H9 (cell line): ENCODE measurements at regions not wholly inside any gene's neighbourhood (a gene's known extent, or its start where the extent isn't known, plus 50 kb on each side); places are given as distances from the start of the nearest gene placed in this dataset.

ENCODE experiments used
- DNase-seq: peaks from one replicate; pipeline ENCODE4 v3.0.0-alpha.2; 2017
- H2AFZ ChIP-seq: one replicate; pipeline ENCODE4 v1.6.1; 2013; ENCODE audit warnings: mild to moderate bottlenecking, low read length, control low read depth, moderate library complexity
- H2AK5ac ChIP-seq: 2 replicates; pipeline ENCODE4 v1.6.1; 2013; ENCODE audit warnings: low read length, control low read depth, mixed read lengths; ENCODE audit not compliant: insufficient read length
- H2BK120ac ChIP-seq: one replicate; pipeline ENCODE4 v1.6.1; 2013; ENCODE audit warnings: low read depth, mild to moderate bottlenecking, low read length, control low read depth, inconsistent platforms; ENCODE audit not compliant: poor library complexity, severe bottlenecking
- H2BK12ac ChIP-seq: 2 replicates; pipeline ENCODE4 v1.6.1; 2013; ENCODE audit warnings: low read length, control low read depth, mixed read lengths, low read depth; ENCODE audit not compliant: insufficient read length
- H2BK15ac ChIP-seq: 2 replicates; pipeline ENCODE4 v1.6.1; 2013; ENCODE audit warnings: low read depth, low read length, control low read depth
- H2BK20ac ChIP-seq: one replicate; pipeline ENCODE4 v1.6.1; 2013; ENCODE audit warnings: low read depth, mild to moderate bottlenecking, low read length, control low read depth, inconsistent platforms; ENCODE audit not compliant: poor library complexity, severe bottlenecking
- H2BK5ac ChIP-seq: 2 replicates; pipeline ENCODE4 v1.6.1; 2013; ENCODE audit warnings: low read length, control low read depth, mixed read lengths; ENCODE audit not compliant: insufficient read length
- H3K14ac ChIP-seq: 2 replicates; pipeline ENCODE4 v1.6.1; 2013; ENCODE audit warnings: low read length, control low read depth; ENCODE audit not compliant: insufficient read depth
- H3K18ac ChIP-seq: 2 replicates; pipeline ENCODE4 v1.6.1; 2013; ENCODE audit warnings: low read depth, mild to moderate bottlenecking, mixed read lengths, low read length, control low read depth; ENCODE audit not compliant: insufficient read length
- H3K23ac ChIP-seq: 2 replicates; pipeline ENCODE4 v1.6.1; 2013; ENCODE audit warnings: low read length, control low read depth, mixed read lengths, low read depth; ENCODE audit not compliant: insufficient read length
- H3K23me2 ChIP-seq: 2 replicates; pipeline ENCODE4 v1.6.1; 2013; ENCODE audit warnings: low read depth, mild to moderate bottlenecking, mixed read lengths, low read length, control low read depth; ENCODE audit not compliant: insufficient read length, poor library complexity, severe bottlenecking
- H3K27ac ChIP-seq: 2 replicates; pipeline ENCODE4 v1.5.1; 2013; ENCODE audit warnings: low read length, control low read depth, mixed read lengths, low read depth; ENCODE audit not compliant: insufficient read length
- H3K27me3 ChIP-seq: 2 replicates; pipeline ENCODE4 v1.6.1; 2013; ENCODE audit warnings: low read length, control low read depth, inconsistent platforms; ENCODE audit not compliant: insufficient read depth
- H3K4ac ChIP-seq: 2 replicates; pipeline ENCODE4 v1.6.1; 2013; ENCODE audit warnings: low read depth, mild to moderate bottlenecking, control low read depth, inconsistent platforms, low read length, moderate library complexity
- H3K4me1 ChIP-seq: 2 replicates; pipeline ENCODE4 v1.6.1; 2013; ENCODE audit warnings: low read length, control low read depth, inconsistent platforms; ENCODE audit not compliant: insufficient read depth
- H3K4me2 ChIP-seq: 2 replicates; pipeline ENCODE4 v1.6.1; 2013; ENCODE audit warnings: low read length, control low read depth, mixed read lengths; ENCODE audit not compliant: insufficient read length, insufficient read depth
- H3K56ac ChIP-seq: 2 replicates; pipeline ENCODE4 v1.6.1; 2013; ENCODE audit warnings: low read depth, mild to moderate bottlenecking, mixed read lengths, low read length, control low read depth; ENCODE audit not compliant: insufficient read length
- H3K79me1 ChIP-seq: 2 replicates; pipeline ENCODE4 v1.6.1; 2013; ENCODE audit warnings: low read depth, mild to moderate bottlenecking, moderate library complexity, low read length, control low read depth, inconsistent platforms; ENCODE audit not compliant: insufficient read depth, poor library complexity, severe bottlenecking
- H3K79me2 ChIP-seq: 2 replicates; pipeline ENCODE4 v1.6.1; 2013; ENCODE audit warnings: low read length, control low read depth, inconsistent platforms; ENCODE audit not compliant: insufficient read depth
- H3K9ac ChIP-seq: 2 replicates; pipeline ENCODE4 v1.6.1; 2013; ENCODE audit warnings: low read length, control low read depth, mixed read lengths; ENCODE audit not compliant: insufficient read length; ENCODE audit errors: extremely low read depth
- H3K9me3 ChIP-seq: one replicate; pipeline ENCODE4 v1.6.1; 2013; ENCODE audit warnings: low read depth, low read length, inconsistent platforms; ENCODE audit not compliant: control insufficient read depth
- H3T11ph ChIP-seq: one replicate; pipeline ENCODE4 v1.6.1; 2013; ENCODE audit warnings: mild to moderate bottlenecking, low read length, control low read depth, inconsistent platforms
- H4K20me1 ChIP-seq: one replicate; pipeline ENCODE4 v1.6.1; 2013; ENCODE audit not compliant: control insufficient read depth, insufficient read length, insufficient read depth
- H4K5ac ChIP-seq: 2 replicates; pipeline ENCODE4 v1.6.1; 2013; ENCODE audit warnings: low read depth, mild to moderate bottlenecking, mixed read lengths, low read length, control low read depth; ENCODE audit not compliant: insufficient read length
- H4K8ac ChIP-seq: replicated peaks from 2 replicates; pipeline ENCODE4 v1.6.1; 2013; ENCODE audit warnings: low read length, control low read depth, mixed read lengths, low read depth; ENCODE audit not compliant: insufficient read length
- H4K91ac ChIP-seq: 2 replicates; pipeline ENCODE4 v1.6.1; 2013; ENCODE audit warnings: low read depth, mild to moderate bottlenecking, moderate library complexity, mixed read lengths, low read length, control low read depth; ENCODE audit not compliant: insufficient read length
- H3K27ac Mint-ChIP-seq, 3 experiments: 2 replicates in 2 of 3; 3 replicates in 1 of 3; pipeline ENCODE4 v1.8.0; 2020 to 2021; ENCODE audit warnings: mixed read lengths in 3 of 3, mild to moderate bottlenecking in 1 of 3, moderate library complexity in 1 of 3
- H3K27me3 Mint-ChIP-seq: 2 replicates; pipeline ENCODE4 v1.8.0; 2021; ENCODE audit warnings: low read depth, mild to moderate bottlenecking, moderate library complexity, mixed read lengths
- H3K36me3 Mint-ChIP-seq, 3 experiments: 2 replicates in 2 of 3; 3 replicates in 1 of 3; pipeline ENCODE4 v1.8.0; 2020 to 2021; ENCODE audit warnings: low read depth in 3 of 3, mixed read lengths in 3 of 3; ENCODE audit not compliant: insufficient read depth in 1 of 3
- H3K4me1 Mint-ChIP-seq, 2 experiments: 2 replicates each; pipeline ENCODE4 v1.8.0; 2020; ENCODE audit warnings: mixed read lengths in 2 of 2
- H3K4me3 Mint-ChIP-seq, 2 experiments: 2 replicates in 1 of 2; 3 replicates in 1 of 2; pipeline ENCODE4 v1.8.0; 2020 to 2021; ENCODE audit warnings: mild to moderate bottlenecking in 2 of 2, mixed read lengths in 2 of 2, moderate library complexity in 1 of 2
- H3K9me3 Mint-ChIP-seq, 2 experiments: 2 replicates in 1 of 2; 3 replicates in 1 of 2; pipeline ENCODE4 v1.8.0; 2020; ENCODE audit warnings: mild to moderate bottlenecking in 2 of 2, mixed read lengths in 2 of 2, moderate library complexity in 1 of 2
- WGBS: extraction: QIAGEN DNeasy Blood & Tissue Kit; methylation state at CpG from one replicate; pipeline ENCODE4 v1.1.7; 2013; ENCODE audit warnings: missing lambda C conversion rate, low lambda C conversion rate, mixed read lengths; ENCODE audit not compliant: insufficient read length; ENCODE audit errors: extremely low coverage; 5-methylcytosine and 5-hydroxymethylcytosine counted together
- TF ChIP-seq, protein P1 (sequence below): fragments of 200-600 bp; sonication (generic); conservative IDR thresholded peaks from 3 replicates; pipeline ENCODE4 v1.8.0; 2021; ENCODE audit warnings: antibody characterized with exemption, mild to moderate bottlenecking

DNA sequence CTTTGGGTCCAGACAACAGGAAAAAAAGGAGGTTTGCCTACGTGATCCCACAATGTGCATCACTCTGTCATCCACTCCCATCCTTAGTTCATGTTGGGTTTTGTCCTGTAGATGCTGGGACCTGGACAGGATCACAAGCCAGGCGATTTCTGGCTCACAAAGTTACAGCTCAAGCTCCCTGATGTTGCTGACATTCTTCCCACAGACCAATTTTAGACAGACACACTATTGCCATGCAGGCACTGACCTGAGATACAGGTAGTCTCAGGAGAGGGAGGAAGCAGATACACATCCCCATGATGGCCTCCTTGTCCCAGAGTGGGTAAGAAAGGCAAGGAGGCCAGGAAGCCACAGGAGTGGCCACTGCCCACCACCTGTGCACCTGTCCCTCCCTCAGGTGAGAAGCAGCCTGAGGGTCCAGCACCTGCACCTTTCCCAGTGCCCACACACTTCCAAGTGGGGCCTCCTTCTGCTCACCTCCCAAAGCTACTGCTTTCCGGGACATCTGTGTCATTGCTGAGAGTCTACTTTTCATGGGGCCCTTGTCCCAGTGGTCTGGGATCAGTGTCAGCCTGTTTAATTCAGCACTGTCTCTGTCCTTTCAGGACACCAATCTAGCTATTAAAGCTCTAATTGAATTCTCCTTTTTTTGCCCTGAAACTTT is 52.0 kb upstream of the TOP3B start:
- TF ChIP-seq, protein P1, sequence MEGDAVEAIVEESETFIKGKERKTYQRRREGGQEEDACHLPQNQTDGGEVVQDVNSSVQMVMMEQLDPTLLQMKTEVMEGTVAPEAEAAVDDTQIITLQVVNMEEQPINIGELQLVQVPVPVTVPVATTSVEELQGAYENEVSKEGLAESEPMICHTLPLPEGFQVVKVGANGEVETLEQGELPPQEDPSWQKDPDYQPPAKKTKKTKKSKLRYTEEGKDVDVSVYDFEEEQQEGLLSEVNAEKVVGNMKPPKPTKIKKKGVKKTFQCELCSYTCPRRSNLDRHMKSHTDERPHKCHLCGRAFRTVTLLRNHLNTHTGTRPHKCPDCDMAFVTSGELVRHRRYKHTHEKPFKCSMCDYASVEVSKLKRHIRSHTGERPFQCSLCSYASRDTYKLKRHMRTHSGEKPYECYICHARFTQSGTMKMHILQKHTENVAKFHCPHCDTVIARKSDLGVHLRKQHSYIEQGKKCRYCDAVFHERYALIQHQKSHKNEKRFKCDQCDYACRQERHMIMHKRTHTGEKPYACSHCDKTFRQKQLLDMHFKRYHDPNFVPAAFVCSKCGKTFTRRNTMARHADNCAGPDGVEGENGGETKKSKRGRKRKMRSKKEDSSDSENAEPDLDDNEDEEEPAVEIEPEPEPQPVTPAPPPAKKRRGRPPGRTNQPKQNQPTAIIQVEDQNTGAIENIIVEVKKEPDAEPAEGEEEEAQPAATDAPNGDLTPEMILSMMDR = no peak
- Histone ChIP-seq H4K8ac (no peak overlapping the region), H4K5ac (no peak overlapping the region), H3K56ac (no peak overlapping the region), H3T11ph (no peak overlapping the region), H3K9me3 (no peaks in the 10 kb centered on the region), H2BK20ac (no peak overlapping the region), H3K23ac (no peak overlapping the region), H3K27ac (no peak overlapping the region), H4K20me1 (no peaks in the 10 kb centered on the region), H3K9ac (no peak overlapping the region), H3K14ac (no peak overlapping the region), H2AK5ac (no peak overlapping the region), H2BK15ac (no peak overlapping the region), H2BK120ac (no peak overlapping the region), H4K91ac (no peak overlapping the region), H2BK5ac (no peak overlapping the region), H3K4me1 (no peaks in the 10 kb centered on the region; the same call in 1 of the 2 replicates), H3K4ac (no peak overlapping the region), H3K4me2 (no peak overlapping the region), H3K18ac (no peak overlapping the region), H3K79me2 (no peaks in the 10 kb centered on the region), H2BK12ac (no peak overlapping the region), H2AFZ (no peak overlapping the region), H3K23me2 (no peaks in the 10 kb centered on the region), H3K27me3 (peaks cover 65% of the 10 kb centered on the region), H3K79me1 (no peaks in the 10 kb centered on the region)
- no peaks in the 10 kb centered on the region; a peak in 1 of 5 replicates for H3K9me3 Mint-ChIP-seq
- peaks cover 97% of the 10 kb centered on the region for H3K27me3 Mint-ChIP-seq
- H3K36me3 Mint-ChIP-seq = no peaks in the 10 kb centered on the region; a peak in 1 of 7 replicates
- H3K4me1 Mint-ChIP-seq = peaks cover 10 to 14% of the 10 kb centered on the region in 2 experiments
- H3K27ac Mint-ChIP-seq = no peak overlapping the region
- WGBS = no CpG with 5 or more reads among the region's 3 CpGs
- DNase-seq = no peak
- H3K4me3 Mint-ChIP-seq = no peak overlapping the region
